ENCODE measurements at regions not wholly inside any gene's neighbourhood (a gene's known extent, or its start where the extent isn't known, plus 50 kb on each side); places are given as distances from the start of the nearest gene placed in this dataset.

- TF ChIP-seq RAD21 (IDR thresholded peaks at IDR 0.05; ENCODE audit: low read depth) (no peak), ZFX (IDR thresholded peaks at IDR 0.05) (no peak), ELF1 (IDR thresholded peaks at IDR 0.05; ENCODE audit: borderline replicate concordance, low read depth) (no peak), TCF7L2 (IDR thresholded peaks at IDR 0.05; ENCODE audit: borderline replicate concordance, extremely low read depth, insufficient read depth, insufficient read length) (no peak), EGR1 (IDR thresholded peaks at IDR 0.05; ENCODE audit: low read depth) (no peak), SP1 (IDR thresholded peaks at IDR 0.05; ENCODE audit: low read depth) (no peak)
Measured at GRCh38 chr7:34390103-34390502, 267.9 kb upstream of the NPSR1 start (continued).

GRCh38 chr7:34392972-34393371 is 265.0 kb upstream of the NPSR1 start:
- no peak overlapping the region for H2AFZ ChIP-seq (ENCODE audit: low read depth, low read length, poor library complexity, severe bottlenecking)
- no peaks in the 10 kb centered on the region for H3K9me2 ChIP-seq (ENCODE audit: insufficient read depth)
- H3K27me3 ChIP-seq (ENCODE audit: insufficient read depth, low read length) = no peaks in the 10 kb centered on the region
- BruUV-seq (replicated peaks) = no TSS peak
- ChIA-PET POLR2A (no interaction called here), CTCF (no interaction called here), RAD21 (ENCODE audit: low non-redundant PET in 1 of 2, low total read pairs in 2 of 2, uncharacterized antibody in 2 of 2, unreplicated experiment in 2 of 2) (no interaction called here)
- H3K4me2 ChIP-seq (ENCODE audit: low read length) = no peak overlapping the region
- no peak overlapping the region for H3K27ac ChIP-seq (ENCODE audit: low read depth, low read length)
- no peaks in the 10 kb centered on the region for H3K36me3 ChIP-seq (ENCODE audit: control insufficient read depth in 1 of 2, insufficient read depth in 2 of 2, low read length in 2 of 2)
- no peaks in the 10 kb centered on the region for H3K9me3 ChIP-seq (ENCODE audit: control insufficient read depth in 1 of 2, insufficient read depth in 1 of 2, low read depth in 1 of 2, low read length in 2 of 2)
- DNase-seq (ENCODE audit: low read depth, low spot score) (no peak), ATAC-seq (no peak)
- no peak overlapping the region for H3K4me3 ChIP-seq (replicated peaks in 1 of 2; ENCODE audit: low read depth in 1 of 2, low read length in 2 of 2)
- H3K4me1 ChIP-seq (ENCODE audit: control insufficient read depth in 1 of 2, insufficient read depth in 2 of 2, low read length in 2 of 2) = no peaks in the 10 kb centered on the region
- no peak overlapping the region for H3K9ac ChIP-seq (ENCODE audit: low read length)
- no peaks in the 10 kb centered on the region for H3K79me2 ChIP-seq (ENCODE audit: insufficient read depth, low read length)
- no peaks in the 10 kb centered on the region for H4K20me1 ChIP-seq (ENCODE audit: insufficient read depth)
- intact Hi-C loops (cut with micrococcal nuclease) = no loop called here
- no peak for TF ChIP-seq ATF3 (IDR thresholded peaks at IDR 0.05)
- TF ChIP-seq YY1 (IDR thresholded peaks at IDR 0.05; ENCODE audit: extremely low read depth, insufficient replicate concordance, low read depth, low read length) = no peak
- no peak for TF ChIP-seq JUND (IDR thresholded peaks at IDR 0.05)
- TF ChIP-seq EZH2phosphoT487 (IDR thresholded peaks at IDR 0.05; ENCODE audit: borderline replicate concordance) = no peak
- no peak for TF ChIP-seq CTCF (IDR thresholded peaks at IDR 0.05 in 2 of 3, conservative IDR thresholded peaks at IDR 0.05 in 1 of 3; ENCODE audit: borderline replicate concordance in 1 of 3, insufficient read depth in 1 of 3, low read depth in 2 of 3, low read length in 2 of 3)
- TF ChIP-seq RAD21 (IDR thresholded peaks at IDR 0.05; ENCODE audit: low read depth) = no peak
- no peak for TF ChIP-seq POLR2A (IDR thresholded peaks at IDR 0.05; ENCODE audit: borderline replicate concordance, extremely low read depth, insufficient read depth, insufficient read length)
- TF ChIP-seq EGR1 (IDR thresholded peaks at IDR 0.05; ENCODE audit: low read depth) = no peak
- TF ChIP-seq ZFX (IDR thresholded peaks at IDR 0.05) = no peak
- TF ChIP-seq ZBTB33 (IDR thresholded peaks at IDR 0.05; ENCODE audit: extremely low read depth, insufficient replicate concordance, low read length) = no peak
- TF ChIP-seq ELF1 (IDR thresholded peaks at IDR 0.05; ENCODE audit: borderline replicate concordance, low read depth) = no peak
- TF ChIP-seq TCF7L2 (IDR thresholded peaks at IDR 0.05; ENCODE audit: borderline replicate concordance, extremely low read depth, insufficient read depth, insufficient read length) = no peak
- no peak for TF ChIP-seq CBX3 (IDR thresholded peaks at IDR 0.05; ENCODE audit: low read depth)
- TF ChIP-seq REST (IDR thresholded peaks at IDR 0.05; ENCODE audit: low read depth) = no peak
- no peak for TF ChIP-seq FOSL1 (IDR thresholded peaks at IDR 0.05; ENCODE audit: low read depth)
- TF ChIP-seq ZNF274 (IDR thresholded peaks at IDR 0.05; ENCODE audit: low read depth, low read length) = no peak
- TF ChIP-seq POLR2AphosphoS5 (IDR thresholded peaks at IDR 0.05; ENCODE audit: low read depth, low read length) = no peak
- TF ChIP-seq SP1 (IDR thresholded peaks at IDR 0.05; ENCODE audit: low read depth) = no peak
- no peak for TF ChIP-seq EZH2 (IDR thresholded peaks at IDR 0.05)
